Loucy (cell line): ENCODE measurements at regions not wholly inside any gene's neighbourhood (a gene's known extent, or its start where the extent isn't known, plus 50 kb on each side); places are given as distances from the start of the nearest gene placed in this dataset.

ENCODE experiments used
- H2AFZ ChIP-seq: fragments of 200-600 bp; sonication (generic); 2 replicates; pipeline ENCODE4 v1.6.0; 2016; ENCODE audit warnings: antibody characterized with exemption, mild to moderate bottlenecking, low read length, moderate library complexity
- H3F3A ChIP-seq: fragments of 200-600 bp; 2 replicates; pipeline ENCODE4 v1.6.0; 2016; ENCODE audit warnings: antibody characterized with exemption, low read depth, mild to moderate bottlenecking
- H3K27me3 ChIP-seq: fragments of 200-600 bp; sonication (generic); 2 replicates; pipeline ENCODE4 v1.6.1; 2014; ENCODE audit warnings: low read length, mild to moderate bottlenecking; ENCODE audit not compliant: insufficient read depth, poor library complexity, severe bottlenecking
- H3K36me3 ChIP-seq: fragments of 200-600 bp; sonication (generic); 2 replicates; pipeline ENCODE4 v1.6.1; 2016; ENCODE audit warnings: low read length; ENCODE audit not compliant: insufficient read depth
- H3K4me1 ChIP-seq: fragments of 200-600 bp; sonication (generic); 2 replicates; pipeline ENCODE4 v1.5.1; 2014; ENCODE audit warnings: low read length, mild to moderate bottlenecking; ENCODE audit not compliant: insufficient read depth, poor library complexity, severe bottlenecking
- H3K4me2 ChIP-seq: fragments of 200-600 bp; sonication (generic); 2 replicates; pipeline ENCODE4 v1.6.0; 2014; ENCODE audit warnings: antibody characterized with exemption, low read length, low read depth, mild to moderate bottlenecking; ENCODE audit not compliant: poor library complexity, severe bottlenecking
- H3K4me3 ChIP-seq: fragments of 200-600 bp; sonication (generic); 2 replicates; pipeline ENCODE4 v1.5.1; 2014; ENCODE audit warnings: low read length, mild to moderate bottlenecking, mixed read lengths; ENCODE audit not compliant: poor library complexity, severe bottlenecking
- H3K79me2 ChIP-seq: fragments of 200-600 bp; sonication (generic); 2 replicates; pipeline ENCODE4 v1.6.1; 2014; ENCODE audit warnings: low read length; ENCODE audit not compliant: insufficient read depth
- H3K9ac ChIP-seq: fragments of 200-600 bp; sonication (generic); 2 replicates; pipeline ENCODE4 v1.6.0; 2014; ENCODE audit warnings: mild to moderate bottlenecking, low read depth, low read length, moderate library complexity; ENCODE audit not compliant: poor library complexity, severe bottlenecking
- H3K9me2 ChIP-seq: fragments of 200-600 bp; sonication (generic); replicated peaks from 2 replicates; pipeline ENCODE4 v1.6.1; 2016; ENCODE audit warnings: low read depth, low read length, mixed read lengths
- H3K9me3 ChIP-seq: fragments of 200-600 bp; sonication (generic); 2 replicates; pipeline ENCODE4 v1.6.1; 2014; ENCODE audit warnings: mild to moderate bottlenecking, antibody characterized with exemption, low read length, low read depth; ENCODE audit not compliant: insufficient read depth
- H4K20me1 ChIP-seq: fragments of 200-600 bp; sonication (generic); 2 replicates; pipeline ENCODE4 v1.6.0; 2014; ENCODE audit warnings: antibody characterized with exemption, low read length, mild to moderate bottlenecking; ENCODE audit not compliant: insufficient read depth, poor library complexity, severe bottlenecking
- EZH2phosphoT487 ChIP-seq: fragments of 200-600 bp; IDR thresholded peaks from 2 replicates; pipeline ENCODE4 v1.6.1; 2018; ENCODE audit warnings: antibody characterized with exemption, mild to moderate bottlenecking, moderate library complexity, borderline replicate concordance
- TF ChIP-seq, protein P1 (sequence below): fragments of 200-600 bp; sonication (generic); conservative IDR thresholded peaks from 2 replicates; pipeline ENCODE4 v1.5.1; 2014; ENCODE audit warnings: mild to moderate bottlenecking, antibody characterized with exemption, low read length

- H3K9ac ChIP-seq, result no peak overlapping the region
- no peak for TF ChIP-seq EZH2phosphoT487
- TF ChIP-seq, protein P1, sequence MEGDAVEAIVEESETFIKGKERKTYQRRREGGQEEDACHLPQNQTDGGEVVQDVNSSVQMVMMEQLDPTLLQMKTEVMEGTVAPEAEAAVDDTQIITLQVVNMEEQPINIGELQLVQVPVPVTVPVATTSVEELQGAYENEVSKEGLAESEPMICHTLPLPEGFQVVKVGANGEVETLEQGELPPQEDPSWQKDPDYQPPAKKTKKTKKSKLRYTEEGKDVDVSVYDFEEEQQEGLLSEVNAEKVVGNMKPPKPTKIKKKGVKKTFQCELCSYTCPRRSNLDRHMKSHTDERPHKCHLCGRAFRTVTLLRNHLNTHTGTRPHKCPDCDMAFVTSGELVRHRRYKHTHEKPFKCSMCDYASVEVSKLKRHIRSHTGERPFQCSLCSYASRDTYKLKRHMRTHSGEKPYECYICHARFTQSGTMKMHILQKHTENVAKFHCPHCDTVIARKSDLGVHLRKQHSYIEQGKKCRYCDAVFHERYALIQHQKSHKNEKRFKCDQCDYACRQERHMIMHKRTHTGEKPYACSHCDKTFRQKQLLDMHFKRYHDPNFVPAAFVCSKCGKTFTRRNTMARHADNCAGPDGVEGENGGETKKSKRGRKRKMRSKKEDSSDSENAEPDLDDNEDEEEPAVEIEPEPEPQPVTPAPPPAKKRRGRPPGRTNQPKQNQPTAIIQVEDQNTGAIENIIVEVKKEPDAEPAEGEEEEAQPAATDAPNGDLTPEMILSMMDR, result no peak
- H3K9me2 ChIP-seq, result no peaks in the 10 kb centered on the region
- H3K79me2 ChIP-seq, result no peaks in the 10 kb centered on the region
- no peak overlapping the region for H2AFZ ChIP-seq
- H4K20me1 ChIP-seq, result no peaks in the 10 kb centered on the region
- H3F3A ChIP-seq, result no peaks in the 10 kb centered on the region
- H3K4me3 ChIP-seq, result no peak overlapping the region
- H3K27me3 ChIP-seq, result no peaks in the 10 kb centered on the region
- no peaks in the 10 kb centered on the region for H3K9me3 ChIP-seq
- H3K36me3 ChIP-seq, result no peaks in the 10 kb centered on the region
- no peaks in the 10 kb centered on the region for H3K4me1 ChIP-seq
- H3K4me2 ChIP-seq, result no peak overlapping the region
Measured at GRCh38 chr6:130632277-130632676, 194.9 kb upstream of the SMLR1 start.

- TF ChIP-seq, protein P1, result no peak
- TF ChIP-seq EZH2phosphoT487, result no peak
- H3K4me3 ChIP-seq, result no peak overlapping the region
- H3K9me3 ChIP-seq, result no peaks in the 10 kb centered on the region
- no peaks in the 10 kb centered on the region for H3K27me3 ChIP-seq
- no peaks in the 10 kb centered on the region for H3F3A ChIP-seq
- H3K9ac ChIP-seq, result no peak overlapping the region
- H3K4me1 ChIP-seq, result no peaks in the 10 kb centered on the region
- H3K9me2 ChIP-seq, result no peaks in the 10 kb centered on the region
- no peaks in the 10 kb centered on the region for H3K36me3 ChIP-seq
- H2AFZ ChIP-seq, result no peak overlapping the region
- H4K20me1 ChIP-seq, result no peaks in the 10 kb centered on the region
- no peaks in the 10 kb centered on the region for H3K79me2 ChIP-seq
- H3K4me2 ChIP-seq, result no peak overlapping the region
Measured at GRCh38 chr6:130632897-130633296, 194.3 kb upstream of the SMLR1 start.

- Histone ChIP-seq H2AFZ (no peak overlapping the region), H3K9ac (no peak overlapping the region), H3F3A (no peaks in the 10 kb centered on the region), H3K27me3 (no peaks in the 10 kb centered on the region), H3K4me2 (no peak overlapping the region), H3K4me1 (no peaks in the 10 kb centered on the region), H3K4me3 (no peak overlapping the region), H4K20me1 (no peaks in the 10 kb centered on the region), H3K79me2 (no peaks in the 10 kb centered on the region), H3K9me3 (no peaks in the 10 kb centered on the region; the same call in 1 of the 2 replicates), H3K9me2 (no peaks in the 10 kb centered on the region), H3K36me3 (no peaks in the 10 kb centered on the region)
- TF ChIP-seq, protein P1, result no peak
- no peak for TF ChIP-seq EZH2phosphoT487
Measured at GRCh38 chr6:130643361-130643760, 183.8 kb upstream of the SMLR1 start.
